GM04503 (cell line): ENCODE measurements at regions not wholly inside any gene's neighbourhood (a gene's known extent, or its start where the extent isn't known, plus 50 kb on each side); places are given as distances from the start of the nearest gene placed in this dataset.
"Not testable (repeated sequence)": the region's sequence is repeated elsewhere in the genome, so short reads cannot be mapped to it uniquely, and the experiment has no call there.

Source experiments
- DNase-seq: peaks from one replicate; pipeline ENCODE4 v3.0.0-alpha.2; 2012; ENCODE audit warnings: low read depth

GRCh38 chr13:99075268-99076191 lies 97.7 kb upstream of the DOCK9 start:
- DNase-seq, result no peak

DNA sequence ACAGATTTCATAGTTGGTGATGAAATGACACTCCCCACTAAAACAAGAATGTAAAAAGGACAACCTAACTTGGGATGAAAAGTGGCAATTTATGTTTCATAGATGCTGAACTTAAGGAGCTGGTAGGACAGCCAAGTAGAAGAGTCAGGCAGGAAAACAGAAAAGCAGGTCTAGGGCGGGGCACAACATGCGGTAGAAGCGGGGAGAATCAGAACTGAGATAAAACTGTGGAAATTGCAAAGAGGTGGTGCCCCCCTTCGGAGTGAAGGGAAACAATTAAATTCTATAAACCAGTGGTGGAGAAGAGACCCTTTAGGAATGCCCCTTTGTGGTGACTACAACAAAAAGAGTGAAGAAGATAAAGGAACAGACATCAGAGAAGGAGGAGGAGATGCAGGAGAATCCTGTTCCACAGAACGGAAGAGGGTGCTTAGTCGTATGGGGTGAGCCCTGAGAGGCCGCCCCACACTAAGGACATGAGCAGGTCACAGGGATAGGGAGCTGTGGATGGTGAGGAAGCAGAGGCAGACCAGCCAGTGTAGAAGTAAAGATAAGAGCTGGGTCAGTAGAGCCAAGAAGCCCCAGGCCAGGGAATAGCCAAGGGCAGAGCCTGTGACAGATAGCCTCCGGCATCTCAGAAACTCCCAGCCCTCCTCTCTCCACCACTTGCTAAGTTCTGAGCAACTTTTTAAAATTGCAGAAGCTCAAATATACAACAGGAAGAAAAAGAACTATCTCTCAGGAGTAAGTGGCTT lies 100.3 kb upstream of the DOCK9 start:
- DNase-seq, result no peak

- DNase-seq, result no peak
These were observed 102.3 kb upstream of the DOCK9 start for GRCh38 chr13:99080131-99080530.

- DNase-seq, result no peak
These were observed 106.1 kb upstream of the DOCK9 start for GRCh38 chr13:99083981-99084380.

- DNase-seq, result no peak
These were observed 107.4 kb upstream of the DOCK9 start for GRCh38 chr13:99085139-99085807.

- DNase-seq, result no peak
These were observed 108.0 kb upstream of the DOCK9 start for GRCh38 chr13:99085808-99086266.

DNA sequence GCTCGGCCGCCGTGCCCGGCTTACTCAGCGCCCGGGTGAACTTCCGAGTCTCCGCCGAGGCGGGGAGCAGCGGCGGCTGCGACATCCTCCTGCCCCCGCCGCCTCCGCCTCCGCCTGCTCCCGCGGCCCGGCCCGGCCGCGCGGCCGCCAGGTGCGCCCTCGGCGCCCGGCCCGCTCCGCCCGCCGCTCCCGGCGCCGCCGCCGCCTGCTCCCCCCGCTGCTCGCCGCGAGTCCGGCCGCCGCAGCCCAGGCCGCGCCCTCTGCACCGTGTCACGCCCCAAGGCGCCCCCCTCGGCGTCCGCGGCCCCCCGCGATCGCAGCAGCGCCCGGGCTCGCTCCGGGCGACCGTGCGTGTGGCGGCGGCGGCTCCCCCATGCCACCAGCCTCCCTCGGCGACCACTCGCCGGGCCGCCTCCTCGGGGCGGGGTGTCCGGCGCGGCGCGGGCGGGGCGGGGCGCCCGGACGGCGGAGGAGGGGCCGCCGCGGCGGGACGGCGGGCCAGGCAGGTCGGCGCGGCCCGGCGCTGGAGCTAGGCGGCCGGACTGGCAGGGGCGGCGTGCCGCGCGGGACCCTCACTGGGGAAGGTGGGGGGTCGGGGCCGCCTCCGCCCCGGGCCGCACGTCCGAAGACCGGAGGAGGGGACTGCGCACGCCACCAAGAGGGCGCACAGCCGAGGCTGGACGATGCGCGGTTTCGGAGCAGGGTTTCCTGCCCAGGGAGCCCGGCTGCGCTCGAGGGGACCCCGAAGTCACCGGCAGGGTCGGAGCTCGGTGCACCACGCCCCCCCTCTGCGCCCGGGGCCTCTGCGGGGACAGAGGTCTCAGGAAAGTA lies 108.6 kb upstream of the DOCK9 start:
- DNase-seq, result no peak

DNA sequence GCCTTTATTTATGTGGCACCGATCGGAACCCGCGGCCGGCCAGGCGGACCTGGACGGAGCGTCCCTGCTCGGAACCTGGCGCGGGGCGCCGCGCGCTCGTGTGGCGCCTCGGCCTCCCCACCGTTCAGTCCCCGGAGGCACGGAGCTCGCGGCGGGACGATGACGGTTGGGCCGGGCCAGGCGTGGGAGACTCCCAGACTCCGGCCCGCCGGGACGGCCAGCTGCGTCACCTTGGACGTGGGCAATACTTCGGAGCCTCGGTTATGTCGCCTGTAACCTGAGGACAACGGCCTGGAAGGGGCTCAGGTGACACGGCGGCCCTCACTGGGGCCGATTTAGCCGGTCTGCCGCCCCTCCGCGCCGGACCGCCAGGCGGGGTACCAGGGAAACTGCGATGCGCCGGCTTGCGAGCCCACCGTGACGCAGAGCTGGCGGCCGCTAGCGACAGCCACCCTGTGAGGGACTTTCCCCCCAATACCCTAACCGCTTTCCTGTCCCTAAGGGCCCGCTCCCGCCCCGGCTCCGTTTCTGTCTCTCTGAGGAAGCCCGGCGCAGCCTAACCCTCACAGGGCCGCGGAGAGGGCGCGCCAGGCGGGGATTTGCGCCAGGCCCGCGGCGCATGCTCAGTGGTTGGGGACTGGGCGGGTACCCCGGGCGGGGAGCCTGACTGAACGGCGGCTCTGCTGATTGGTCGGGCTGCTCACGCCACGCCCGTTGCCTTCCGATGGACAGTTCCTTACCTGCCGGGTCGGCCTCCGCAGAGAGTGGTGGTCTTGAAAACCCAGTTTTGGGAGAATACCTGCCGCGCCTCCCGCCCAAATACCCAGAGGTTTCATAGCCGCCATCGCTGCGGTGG lies 109.5 kb upstream of the DOCK9 start:
- peak; percentile 29 for DNase-seq

- DNase-seq, result no peak
These were observed 110.2 kb upstream of the DOCK9 start for GRCh38 chr13:99087954-99088491.

DNA sequence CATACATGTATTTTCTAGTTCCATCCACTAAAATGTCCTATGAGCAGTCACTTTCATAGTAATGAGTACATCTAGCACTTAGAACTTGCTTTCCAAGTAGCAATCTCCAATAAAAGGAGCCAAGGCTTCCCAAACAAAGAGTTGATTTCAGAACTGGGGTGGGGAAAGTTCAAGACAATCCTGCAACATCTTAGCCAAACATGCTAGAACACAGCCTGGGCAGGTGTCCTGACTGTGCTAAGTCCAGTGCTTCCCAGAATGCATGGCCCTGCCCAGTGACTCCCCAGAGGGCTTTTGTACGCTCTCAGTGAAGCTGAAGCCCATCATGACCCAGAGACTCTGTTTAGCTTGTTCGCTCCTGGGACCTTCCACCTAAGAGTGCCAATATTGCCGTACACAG lies 106.7 kb upstream of the UBAC2 start:
- no peak for DNase-seq

GRCh38 chr13:99101831-99102230 lies 98.8 kb upstream of the UBAC2 start:
- DNase-seq, result not testable (repeated sequence)

- DNase-seq, result no peak
These were observed 97.1 kb upstream of the UBAC2 start for GRCh38 chr13:99103536-99103935.

- no peak for DNase-seq
These were observed 96.3 kb upstream of the UBAC2 start for GRCh38 chr13:99104396-99104795.

DNA sequence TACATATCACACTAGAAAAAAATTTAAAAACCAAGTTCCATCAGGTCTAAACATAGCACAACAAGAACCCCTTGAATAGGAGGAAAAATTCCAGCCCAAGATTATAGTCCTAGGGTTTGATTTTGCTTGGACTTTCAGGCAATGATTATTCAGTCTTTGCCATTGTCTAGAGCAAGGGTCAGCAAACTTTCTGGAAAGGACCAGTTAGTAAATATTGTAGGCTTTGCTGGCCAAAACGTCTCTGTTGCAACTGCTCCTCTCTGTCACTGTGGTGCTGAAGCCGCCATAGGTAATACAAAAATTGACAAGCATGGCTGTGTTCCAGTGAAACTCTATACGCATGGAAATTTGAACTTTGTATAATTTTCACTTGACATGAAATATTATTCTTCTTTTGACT lies 95.5 kb upstream of the UBAC2 start:
- DNase-seq, result no peak

DNA sequence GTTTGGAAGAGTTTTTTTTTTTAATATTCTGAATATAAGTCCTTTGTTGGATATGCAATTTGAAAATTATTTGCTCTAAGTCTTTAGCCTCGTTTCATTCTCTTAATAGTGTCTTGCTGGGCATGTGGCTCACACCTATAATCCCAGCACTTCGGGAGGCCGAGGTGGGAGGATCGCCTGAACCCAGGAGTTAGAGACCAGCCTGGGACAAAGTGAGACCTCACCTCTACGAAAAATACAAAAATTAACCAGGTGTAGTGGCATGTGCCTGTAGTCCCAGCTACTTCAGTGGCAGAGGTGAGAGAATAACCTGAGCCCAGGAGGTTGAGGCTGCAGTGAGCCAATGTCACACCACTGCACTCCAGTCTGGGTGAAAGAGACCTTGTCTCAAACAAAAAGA lies 87.3 kb upstream of the UBAC2 start:
- DNase-seq, result no peak

DNA sequence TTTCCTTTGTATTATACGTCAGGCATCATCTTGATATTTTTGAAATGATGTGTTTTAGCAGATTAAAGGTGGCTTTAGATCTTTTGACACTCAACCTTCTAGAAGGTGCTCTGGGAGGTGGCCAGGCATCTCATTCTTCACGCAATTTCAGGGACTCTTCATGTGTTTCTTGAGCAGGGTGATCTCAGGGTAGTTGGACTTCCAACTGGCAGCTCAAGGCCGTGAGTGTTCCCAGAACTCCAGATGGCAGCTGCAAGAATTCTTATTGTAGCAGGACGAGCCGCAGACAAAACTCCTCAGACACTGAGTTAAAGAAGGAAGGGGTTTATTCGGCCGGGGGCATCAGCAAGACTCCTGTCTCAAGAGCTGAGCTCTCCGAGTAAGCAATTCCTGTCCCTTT lies 82.5 kb upstream of the UBAC2 start:
- no peak for DNase-seq

DNA sequence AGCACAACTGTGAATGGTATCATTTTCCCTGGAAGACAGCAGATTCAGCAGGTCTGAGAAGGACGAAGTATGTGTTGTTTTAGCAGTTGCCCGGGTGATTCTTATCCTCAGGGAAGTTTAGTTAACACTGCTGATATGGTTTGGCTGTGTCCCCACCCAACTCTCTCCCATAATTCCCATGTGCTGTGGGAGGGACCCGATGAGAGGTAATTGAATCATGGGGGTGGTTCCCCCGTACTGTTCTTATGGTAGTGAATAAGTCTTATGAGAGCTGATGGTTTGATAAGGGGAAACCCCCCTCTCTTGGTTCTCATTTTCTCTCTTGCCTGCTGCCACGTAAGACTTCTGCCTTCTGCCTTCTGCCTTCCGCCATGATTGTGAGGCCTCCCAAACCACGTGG lies 81.0 kb upstream of the UBAC2 start:
- no peak for DNase-seq

- DNase-seq, result no peak
These were observed 79.9 kb upstream of the UBAC2 start for GRCh38 chr13:99120751-99121150.

DNA sequence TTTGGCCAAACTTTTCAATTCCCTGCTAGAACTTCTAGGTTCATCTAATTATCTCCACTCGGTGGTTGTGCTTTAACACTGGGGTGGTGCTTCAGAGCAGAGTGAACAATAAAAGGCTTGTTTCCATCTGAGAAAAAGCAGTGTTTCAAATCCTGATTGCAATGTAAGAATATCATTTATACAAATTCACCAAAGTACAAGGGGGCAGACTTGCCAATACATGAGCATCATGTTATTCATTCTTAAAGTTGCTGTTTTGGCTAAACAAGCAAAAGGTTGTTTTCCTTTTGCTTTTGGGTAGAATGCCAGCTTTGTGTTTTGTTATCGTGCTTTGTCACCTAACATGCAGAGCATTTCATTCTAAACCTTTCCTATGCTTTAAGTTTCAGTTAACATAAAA lies 78.5 kb upstream of the UBAC2 start:
- no peak for DNase-seq
